ENCODE measurements at regions not wholly inside any gene's neighbourhood (a gene's known extent, or its start where the extent isn't known, plus 50 kb on each side); places are given as distances from the start of the nearest gene placed in this dataset.

GRCh38 chr16:86379505-86379846 is 130.9 kb upstream of the FOXF1 start:
- no TSS peak for BruUV-seq (replicated peaks)
- Mint-ChIP-seq H3K27me3 (ENCODE audit: insufficient read depth, unreplicated experiment) (peaks cover 7% of the 10 kb centered on the region), H3K9me3 (ENCODE audit: unreplicated experiment) (peaks cover 29% of the 10 kb centered on the region), H3K4me1 (ENCODE audit: low read depth, unreplicated experiment) (peaks cover 12% of the 10 kb centered on the region), H3K27ac (ENCODE audit: unreplicated experiment) (no peak overlapping the region), H3K4me3 (ENCODE audit: unreplicated experiment) (no peak overlapping the region), H3K36me3 (ENCODE audit: insufficient read depth, unreplicated experiment) (no peaks in the 10 kb centered on the region)
- no peak for TF ChIP-seq CTCF (IDR thresholded peaks at IDR 0.05; ENCODE audit: insufficient read depth in 1 of 2, low read depth in 1 of 2, low read length in 1 of 2, severe bottlenecking in 1 of 2, unreplicated experiment in 1 of 2)
- no peak for DNase-seq
- no peaks in the 10 kb centered on the region for H3K9me3 ChIP-seq
- CTCF ChIA-PET, result interaction anchor here (0.8 kb wide), 1 partner anchor 39 kb away, joined by 5 read pairs; no protein-coding TSS in a partner anchor
- H3K4me3 ChIP-seq (ENCODE audit: low read depth, low read length), result no peak overlapping the region
- no peaks in the 10 kb centered on the region for H3K27me3 ChIP-seq (replicated peaks; ENCODE audit: control insufficient read depth, insufficient read depth, low read length)
- intact Hi-C loops (cut with micrococcal nuclease; ENCODE audit: unreplicated experiment), result no loop called here
- POLR2A ChIA-PET, result no interaction called here
- peaks cover 10% of the 10 kb centered on the region for H3K4me1 ChIP-seq
- no peaks in the 10 kb centered on the region for H3K36me3 ChIP-seq (ENCODE audit: control insufficient read depth, insufficient read depth, low read length)

- CTCF ChIA-PET, result no interaction called here
- peaks cover 10% of the 10 kb centered on the region for H3K4me1 ChIP-seq
Measured at GRCh38 chr16:86380030-86380429, 130.3 kb upstream of the FOXF1 start.

GRCh38 chr16:86381491-86381890 is 128.8 kb upstream of the FOXF1 start:
- no peak overlapping the region for H3K4me3 ChIP-seq (ENCODE audit: low read depth, low read length)
- H3K27me3 ChIP-seq (replicated peaks; ENCODE audit: control insufficient read depth, insufficient read depth, low read length), result no peaks in the 10 kb centered on the region
- no TSS peak for BruUV-seq (replicated peaks)
- DNase-seq, result no peak
- peaks cover 10% of the 10 kb centered on the region for H3K4me1 ChIP-seq
- no peaks in the 10 kb centered on the region for H3K27me3 Mint-ChIP-seq (ENCODE audit: insufficient read depth, unreplicated experiment)
- H3K9me3 Mint-ChIP-seq (ENCODE audit: unreplicated experiment), result peaks cover 16% of the 10 kb centered on the region
- intact Hi-C loops (cut with micrococcal nuclease; ENCODE audit: unreplicated experiment), result no loop called here
- TF ChIP-seq CTCF (IDR thresholded peaks at IDR 0.05; ENCODE audit: insufficient read depth in 1 of 2, low read depth in 1 of 2, low read length in 1 of 2, severe bottlenecking in 1 of 2, unreplicated experiment in 1 of 2), result no peak
- CTCF ChIA-PET, result no interaction called here
- POLR2A ChIA-PET, result no interaction called here
- no peak overlapping the region for H3K27ac Mint-ChIP-seq (ENCODE audit: unreplicated experiment)
- no peak overlapping the region for H3K4me3 Mint-ChIP-seq (ENCODE audit: unreplicated experiment)
- no peaks in the 10 kb centered on the region for H3K9me3 ChIP-seq
- H3K4me1 Mint-ChIP-seq (ENCODE audit: low read depth, unreplicated experiment), result peaks cover 12% of the 10 kb centered on the region
- H3K36me3 ChIP-seq (ENCODE audit: control insufficient read depth, insufficient read depth, low read length), result no peaks in the 10 kb centered on the region
- H3K36me3 Mint-ChIP-seq (ENCODE audit: insufficient read depth, unreplicated experiment), result no peaks in the 10 kb centered on the region

More at GRCh38 chr16:86380030-86380429, 130.3 kb upstream of the FOXF1 start:
- no peak overlapping the region for H3K4me3 Mint-ChIP-seq (ENCODE audit: unreplicated experiment)
- intact Hi-C loops (cut with micrococcal nuclease; ENCODE audit: unreplicated experiment), result no loop called here
- DNase-seq, result no peak
- H3K27me3 Mint-ChIP-seq (ENCODE audit: insufficient read depth, unreplicated experiment), result peaks cover 2% of the 10 kb centered on the region
- H3K36me3 Mint-ChIP-seq (ENCODE audit: insufficient read depth, unreplicated experiment), result no peaks in the 10 kb centered on the region
- no peak overlapping the region for H3K27ac Mint-ChIP-seq (ENCODE audit: unreplicated experiment)
- no peak for TF ChIP-seq CTCF (IDR thresholded peaks at IDR 0.05; ENCODE audit: insufficient read depth in 1 of 2, low read depth in 1 of 2, low read length in 1 of 2, severe bottlenecking in 1 of 2, unreplicated experiment in 1 of 2)
- H3K4me1 Mint-ChIP-seq (ENCODE audit: low read depth, unreplicated experiment), result peaks cover 12% of the 10 kb centered on the region
- no peaks in the 10 kb centered on the region for H3K27me3 ChIP-seq (replicated peaks; ENCODE audit: control insufficient read depth, insufficient read depth, low read length)
- POLR2A ChIA-PET, result no interaction called here
- H3K4me3 ChIP-seq (ENCODE audit: low read depth, low read length), result no peak overlapping the region
- peaks cover 24% of the 10 kb centered on the region for H3K9me3 Mint-ChIP-seq (ENCODE audit: unreplicated experiment)
- no peaks in the 10 kb centered on the region for H3K9me3 ChIP-seq
- no TSS peak for BruUV-seq (replicated peaks)
- H3K36me3 ChIP-seq (ENCODE audit: control insufficient read depth, insufficient read depth, low read length), result no peaks in the 10 kb centered on the region
